ENCODE measurements at regions not wholly inside any gene's neighbourhood (a gene's known extent, or its start where the extent isn't known, plus 50 kb on each side); places are given as distances from the start of the nearest gene placed in this dataset.
A peak's percentile ranks its signal among the peaks of the same experiment; 100 is the strongest.

- H3K27me3 Mint-ChIP-seq (ENCODE audit: low read depth, unreplicated experiment) = no peaks in the 10 kb centered on the region
- no peak for DNase-seq (ENCODE audit: low read depth)
- Histone ChIP-seq H3K9ac (ENCODE audit: low read length) (no peak overlapping the region), H3K4me1 (ENCODE audit: insufficient read depth, low read length) (no peaks in the 10 kb centered on the region), H3K36me3 (ENCODE audit: insufficient read depth, low read length) (no peaks in the 10 kb centered on the region), H3K4me2 (ENCODE audit: low read length) (no peak overlapping the region), H2AFZ (ENCODE audit: low read depth, low read length) (no peak overlapping the region), H3K79me2 (ENCODE audit: insufficient read depth, low read length) (no peaks in the 10 kb centered on the region), H3K9me3 (ENCODE audit: insufficient read depth, low read depth, low read length) (no peaks in the 10 kb centered on the region), H3K27ac (ENCODE audit: low read depth, low read length) (no peak overlapping the region), H3K4me3 (ENCODE audit: insufficient read depth, low read depth, low read length) (no peak overlapping the region), H3K27me3 (ENCODE audit: insufficient read depth, low read length) (no peaks in the 10 kb centered on the region), H4K20me1 (ENCODE audit: insufficient read depth, low read length) (no peaks in the 10 kb centered on the region)
- no peaks in the 10 kb centered on the region for H3K9me3 Mint-ChIP-seq (ENCODE audit: unreplicated experiment)
- H3K4me1 Mint-ChIP-seq (ENCODE audit: low read depth, unreplicated experiment) = no peaks in the 10 kb centered on the region
- no peak for FAIRE-seq
- no peak overlapping the region for H3K27ac Mint-ChIP-seq (ENCODE audit: unreplicated experiment)
- TF ChIP-seq EZH2 (IDR thresholded peaks at IDR 0.05; ENCODE audit: insufficient read depth, low read length) = no peak
- no peak for TF ChIP-seq CTCF (IDR thresholded peaks at IDR 0.05; ENCODE audit: insufficient read depth, low read depth, low read length)
- no peaks in the 10 kb centered on the region for H3K36me3 Mint-ChIP-seq (ENCODE audit: low read depth, unreplicated experiment)
- H3K4me3 Mint-ChIP-seq (ENCODE audit: unreplicated experiment) = no peak overlapping the region
Measured at GRCh38 chr12:24631676-24632426, 317.1 kb downstream of the BCAT1 start.

- Histone ChIP-seq H3K4me1 (ENCODE audit: insufficient read depth, low read length) (no peaks in the 10 kb centered on the region), H3K27me3 (ENCODE audit: insufficient read depth, low read length) (no peaks in the 10 kb centered on the region), H2AFZ (ENCODE audit: low read depth, low read length) (no peak overlapping the region), H3K9ac (ENCODE audit: low read length) (no peak overlapping the region), H3K27ac (ENCODE audit: low read depth, low read length) (no peak overlapping the region), H4K20me1 (ENCODE audit: insufficient read depth, low read length) (no peaks in the 10 kb centered on the region), H3K4me3 (ENCODE audit: insufficient read depth, low read depth, low read length) (no peak overlapping the region), H3K36me3 (ENCODE audit: insufficient read depth, low read length) (no peaks in the 10 kb centered on the region), H3K4me2 (ENCODE audit: low read length) (no peak overlapping the region), H3K79me2 (ENCODE audit: insufficient read depth, low read length) (no peaks in the 10 kb centered on the region), H3K9me3 (ENCODE audit: insufficient read depth, low read depth, low read length) (no peaks in the 10 kb centered on the region)
- H3K9me3 Mint-ChIP-seq (ENCODE audit: unreplicated experiment) = no peaks in the 10 kb centered on the region
- no peaks in the 10 kb centered on the region for H3K27me3 Mint-ChIP-seq (ENCODE audit: low read depth, unreplicated experiment)
- H3K36me3 Mint-ChIP-seq (ENCODE audit: low read depth, unreplicated experiment) = no peaks in the 10 kb centered on the region
- no peaks in the 10 kb centered on the region for H3K4me1 Mint-ChIP-seq (ENCODE audit: low read depth, unreplicated experiment)
- TF ChIP-seq CTCF (IDR thresholded peaks at IDR 0.05; ENCODE audit: insufficient read depth, low read depth, low read length) (no peak), EZH2 (IDR thresholded peaks at IDR 0.05; ENCODE audit: insufficient read depth, low read length) (no peak)
- no peak overlapping the region for H3K4me3 Mint-ChIP-seq (ENCODE audit: unreplicated experiment)
- DNase-seq (ENCODE audit: low read depth) (no peak), FAIRE-seq (no peak)
- H3K27ac Mint-ChIP-seq (ENCODE audit: unreplicated experiment) = no peak overlapping the region
Measured at GRCh38 chr12:24630856-24631255, 318.0 kb downstream of the BCAT1 start.

GRCh38 chr12:24630446-24630845 is 318.5 kb downstream of the BCAT1 start:
- Histone ChIP-seq H3K9ac (ENCODE audit: low read length) (no peak overlapping the region), H3K4me2 (ENCODE audit: low read length) (no peak overlapping the region), H3K27me3 (ENCODE audit: insufficient read depth, low read length) (no peaks in the 10 kb centered on the region), H3K9me3 (ENCODE audit: insufficient read depth, low read depth, low read length) (no peaks in the 10 kb centered on the region), H4K20me1 (ENCODE audit: insufficient read depth, low read length) (no peaks in the 10 kb centered on the region), H3K4me1 (ENCODE audit: insufficient read depth, low read length) (no peaks in the 10 kb centered on the region), H3K4me3 (ENCODE audit: insufficient read depth, low read depth, low read length) (no peak overlapping the region), H3K27ac (ENCODE audit: low read depth, low read length) (no peak overlapping the region), H3K79me2 (ENCODE audit: insufficient read depth, low read length) (no peaks in the 10 kb centered on the region), H3K36me3 (ENCODE audit: insufficient read depth, low read length) (no peaks in the 10 kb centered on the region), H2AFZ (ENCODE audit: low read depth, low read length) (no peak overlapping the region)
- DNase-seq (ENCODE audit: low read depth) = no peak
- no peak for FAIRE-seq
- no peaks in the 10 kb centered on the region for H3K36me3 Mint-ChIP-seq (ENCODE audit: low read depth, unreplicated experiment)
- no peak overlapping the region for H3K27ac Mint-ChIP-seq (ENCODE audit: unreplicated experiment)
- H3K9me3 Mint-ChIP-seq (ENCODE audit: unreplicated experiment) = no peaks in the 10 kb centered on the region
- H3K27me3 Mint-ChIP-seq (ENCODE audit: low read depth, unreplicated experiment) = no peaks in the 10 kb centered on the region
- no peaks in the 10 kb centered on the region for H3K4me1 Mint-ChIP-seq (ENCODE audit: low read depth, unreplicated experiment)
- H3K4me3 Mint-ChIP-seq (ENCODE audit: unreplicated experiment) = no peak overlapping the region
- TF ChIP-seq CTCF (IDR thresholded peaks at IDR 0.05; ENCODE audit: insufficient read depth, low read depth, low read length) (peak; percentile 12), EZH2 (IDR thresholded peaks at IDR 0.05; ENCODE audit: insufficient read depth, low read length) (no peak)
